ENCODE measurements at regions not wholly inside any gene's neighbourhood (a gene's known extent, or its start where the extent isn't known, plus 50 kb on each side); places are given as distances from the start of the nearest gene placed in this dataset.

DNA sequence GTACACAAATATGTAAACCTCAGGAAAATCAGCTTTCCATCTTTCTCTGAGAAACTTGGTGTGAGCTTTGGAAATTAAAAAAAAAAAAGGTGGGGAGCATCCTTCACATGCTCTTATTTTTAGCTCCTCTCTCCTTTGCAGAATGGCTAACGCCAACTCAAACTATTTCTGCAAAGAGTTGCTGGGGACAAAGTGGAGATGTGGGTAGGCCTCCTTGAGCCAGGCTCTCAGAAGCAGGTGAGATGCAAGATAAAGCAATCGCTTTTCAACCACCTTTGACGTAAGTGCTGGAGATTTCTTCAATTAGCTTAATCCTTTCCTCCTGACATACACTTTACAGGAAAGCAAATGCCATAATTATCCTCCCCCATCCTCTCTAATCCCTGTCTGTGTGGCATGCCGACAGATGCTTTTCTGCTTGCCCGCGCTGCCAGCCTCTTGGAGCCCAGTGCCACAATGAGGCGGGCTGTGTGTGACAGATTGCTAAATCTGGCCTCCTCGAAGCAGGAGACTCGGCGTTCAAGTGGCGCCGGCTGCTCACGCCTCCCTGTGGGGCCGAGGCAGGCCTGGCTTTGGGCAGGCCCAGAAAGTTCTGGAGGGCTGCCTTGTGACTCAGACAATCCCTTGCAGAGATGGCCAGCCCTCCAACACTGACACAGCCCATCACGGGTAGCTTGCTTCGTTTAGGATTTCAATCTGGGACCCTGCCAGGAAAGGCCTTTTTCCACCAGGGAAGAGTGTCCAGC lies 64.9 kb upstream of the SOD3 start:
- no peak for DNase-seq (ENCODE audit: extremely low spot score)
- CTCF ChIA-PET = no interaction called here

GRCh38 chr4:24731448-24731847 lies 63.9 kb upstream of the SOD3 start:
- no peak for TF ChIP-seq ZNF384 (IDR thresholded peaks at IDR 0.05)
- no peak for TF ChIP-seq FOXK2 (IDR thresholded peaks at IDR 0.05)
- no peak for TF ChIP-seq FOXM1 (IDR thresholded peaks at IDR 0.05; ENCODE audit: borderline replicate concordance)
- TF ChIP-seq NFRKB (IDR thresholded peaks at IDR 0.05) = no peak
- TF ChIP-seq BHLHE40 (IDR thresholded peaks at IDR 0.05; ENCODE audit: borderline replicate concordance) = no peak
- no peak for TF ChIP-seq TARDBP (IDR thresholded peaks at IDR 0.05)
- TF ChIP-seq, protein P1, sequence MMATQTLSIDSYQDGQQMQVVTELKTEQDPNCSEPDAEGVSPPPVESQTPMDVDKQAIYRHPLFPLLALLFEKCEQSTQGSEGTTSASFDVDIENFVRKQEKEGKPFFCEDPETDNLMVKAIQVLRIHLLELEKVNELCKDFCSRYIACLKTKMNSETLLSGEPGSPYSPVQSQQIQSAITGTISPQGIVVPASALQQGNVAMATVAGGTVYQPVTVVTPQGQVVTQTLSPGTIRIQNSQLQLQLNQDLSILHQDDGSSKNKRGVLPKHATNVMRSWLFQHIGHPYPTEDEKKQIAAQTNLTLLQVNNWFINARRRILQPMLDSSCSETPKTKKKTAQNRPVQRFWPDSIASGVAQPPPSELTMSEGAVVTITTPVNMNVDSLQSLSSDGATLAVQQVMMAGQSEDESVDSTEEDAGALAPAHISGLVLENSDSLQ (IDR thresholded peaks at IDR 0.05) = no peak
- TF ChIP-seq HDGF (IDR thresholded peaks at IDR 0.05; ENCODE audit: borderline replicate concordance) = no peak
- TF ChIP-seq LEF1 (IDR thresholded peaks at IDR 0.05; ENCODE audit: borderline replicate concordance) = no peak
- no peak for TF ChIP-seq FOXA1 (IDR thresholded peaks at IDR 0.05)
- no peak for TF ChIP-seq ELF4 (IDR thresholded peaks at IDR 0.05)
- TF ChIP-seq L3MBTL2 (conservative IDR thresholded peaks at IDR 0.05) = no peak
- no peak for TF ChIP-seq CTBP1 (IDR thresholded peaks at IDR 0.05; ENCODE audit: borderline replicate concordance)
- no peak for TF ChIP-seq SP1 (IDR thresholded peaks at IDR 0.05)
- ChIA-PET CTCF (no interaction called here), POLR2A (no interaction called here)
- no peak for DNase-seq (ENCODE audit: extremely low spot score)

More for the DNA sequence above, 64.9 kb upstream of the SOD3 start:
- TF ChIP-seq ELF4 (IDR thresholded peaks at IDR 0.05) (no peak), HDGF (IDR thresholded peaks at IDR 0.05; ENCODE audit: borderline replicate concordance) (no peak), SP1 (IDR thresholded peaks at IDR 0.05) (no peak), NFRKB (IDR thresholded peaks at IDR 0.05) (no peak), ZNF384 (IDR thresholded peaks at IDR 0.05) (no peak), BHLHE40 (IDR thresholded peaks at IDR 0.05; ENCODE audit: borderline replicate concordance) (no peak), FOXM1 (IDR thresholded peaks at IDR 0.05; ENCODE audit: borderline replicate concordance) (no peak), CTBP1 (IDR thresholded peaks at IDR 0.05; ENCODE audit: borderline replicate concordance) (no peak)
- TF ChIP-seq, protein P1 (IDR thresholded peaks at IDR 0.05) = no peak
- POLR2A ChIA-PET = no interaction called here

DNA sequence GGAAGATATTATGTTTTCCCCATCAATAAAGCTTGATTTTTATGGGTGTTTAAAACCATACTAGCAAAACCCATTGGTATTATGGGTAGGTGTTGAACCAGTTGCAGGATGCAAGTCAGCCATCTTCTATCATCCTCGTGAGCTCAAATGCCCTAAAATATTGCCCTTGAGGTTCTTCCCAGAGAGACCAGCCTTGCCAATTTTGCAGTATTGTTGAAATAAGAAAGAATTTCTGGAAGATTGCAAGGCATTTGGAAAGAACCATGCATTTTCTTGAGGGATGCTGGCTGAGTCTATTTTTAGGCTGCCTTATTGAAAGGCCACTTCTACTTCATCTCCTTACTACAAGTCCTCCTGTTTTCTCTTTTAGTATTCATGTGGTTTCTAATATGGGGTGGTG lies 60.9 kb upstream of the SOD3 start:
- CTCF ChIA-PET = no interaction called here
- POLR2A ChIA-PET = no interaction called here
- TF ChIP-seq SUZ12 (IDR thresholded peaks at IDR 0.05) = no peak
- TF ChIP-seq CTBP1 (IDR thresholded peaks at IDR 0.05; ENCODE audit: borderline replicate concordance) = no peak
- TF ChIP-seq NFRKB (IDR thresholded peaks at IDR 0.05) = no peak
- TF ChIP-seq FOXA1 (IDR thresholded peaks at IDR 0.05) = no peak
- TF ChIP-seq TARDBP (IDR thresholded peaks at IDR 0.05) = no peak
- no peak for TF ChIP-seq LEF1 (IDR thresholded peaks at IDR 0.05; ENCODE audit: borderline replicate concordance)
- no peak for TF ChIP-seq BHLHE40 (IDR thresholded peaks at IDR 0.05; ENCODE audit: borderline replicate concordance)
- no peak for TF ChIP-seq ZNF384 (IDR thresholded peaks at IDR 0.05)
- DNase-seq (ENCODE audit: extremely low spot score) = no peak

DNA sequence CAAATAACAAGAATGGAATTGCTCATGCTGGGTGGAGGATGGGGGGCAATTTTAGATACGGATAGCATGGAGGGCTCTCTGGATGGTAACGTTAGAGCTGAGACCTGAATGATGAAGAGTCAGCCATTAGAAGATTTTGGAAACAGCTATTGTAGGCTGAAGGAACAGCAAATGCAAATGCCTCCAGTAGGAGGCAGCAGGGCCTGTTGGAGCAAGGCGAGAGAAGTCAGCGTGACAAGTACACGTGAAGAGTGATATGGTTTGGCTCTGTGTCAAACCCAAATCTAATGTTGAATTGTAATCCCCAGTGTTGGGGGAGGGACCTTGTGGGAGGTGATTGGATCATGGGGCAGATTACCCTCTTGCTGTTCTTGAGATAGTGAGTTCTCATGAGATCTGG lies 59.3 kb upstream of the SOD3 start:
- ChIA-PET POLR2A (no interaction called here), CTCF (interaction anchor here (0.9 kb wide), 1 partner anchor 215 kb away, joined by 3 read pairs; no protein-coding TSS in a partner anchor)
- TF ChIP-seq FOXK2 (IDR thresholded peaks at IDR 0.05) (no peak), TARDBP (IDR thresholded peaks at IDR 0.05) (no peak), ARNT (IDR thresholded peaks at IDR 0.05) (no peak), FOXM1 (IDR thresholded peaks at IDR 0.05; ENCODE audit: borderline replicate concordance) (no peak)
- TF ChIP-seq, protein P1 (IDR thresholded peaks at IDR 0.05) = no peak
- DNase-seq (ENCODE audit: extremely low spot score) = no peak

DNA sequence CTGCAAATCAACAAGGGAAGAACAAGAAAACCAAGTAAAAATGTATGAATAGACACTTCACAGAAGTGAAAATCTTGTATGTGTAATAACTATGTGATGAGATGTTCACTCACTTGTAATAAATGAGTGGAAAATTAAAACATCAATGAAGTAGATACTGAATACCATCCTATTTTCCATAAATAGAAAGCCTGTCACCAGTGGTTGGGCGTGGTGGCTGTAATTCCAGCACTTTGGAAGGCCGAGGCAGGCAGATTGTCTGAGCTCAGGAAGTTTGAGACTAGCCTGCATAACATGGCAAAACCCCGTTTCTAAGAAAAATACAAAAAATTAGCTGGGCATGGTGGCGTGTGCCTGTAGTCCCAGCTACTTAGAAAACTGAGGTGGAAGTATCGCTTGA lies 53.5 kb upstream of the SOD3 start:
- TF ChIP-seq LEF1 (IDR thresholded peaks at IDR 0.05; ENCODE audit: borderline replicate concordance) (no peak), SUZ12 (IDR thresholded peaks at IDR 0.05) (no peak), SP1 (IDR thresholded peaks at IDR 0.05) (no peak), HDGF (IDR thresholded peaks at IDR 0.05; ENCODE audit: borderline replicate concordance) (no peak), ZNF384 (IDR thresholded peaks at IDR 0.05) (no peak), ARNT (IDR thresholded peaks at IDR 0.05) (no peak), TARDBP (IDR thresholded peaks at IDR 0.05) (no peak), L3MBTL2 (conservative IDR thresholded peaks at IDR 0.05) (no peak), FOXA1 (IDR thresholded peaks at IDR 0.05) (no peak), FOXM1 (IDR thresholded peaks at IDR 0.05; ENCODE audit: borderline replicate concordance) (no peak), ELF4 (IDR thresholded peaks at IDR 0.05) (no peak), FOXK2 (IDR thresholded peaks at IDR 0.05) (no peak)
- TF ChIP-seq, protein P1 (IDR thresholded peaks at IDR 0.05) = no peak
- CTCF ChIA-PET = interaction anchor here (0.6 kb wide), 1 partner anchor 8 kb away, joined by 5 read pairs; no protein-coding TSS in a partner anchor
- DNase-seq (ENCODE audit: extremely low spot score) = no peak
- POLR2A ChIA-PET = no interaction called here

- POLR2A ChIA-PET = no interaction called here
- DNase-seq (ENCODE audit: extremely low spot score) = no peak
- CTCF ChIA-PET = no interaction called here
Observed at GRCh38 chr4:24742335-24742734, 53.0 kb upstream of the SOD3 start.

More at GRCh38 chr4:24742335-24742734, 53.0 kb upstream of the SOD3 start:
- TF ChIP-seq FOXK2 (IDR thresholded peaks at IDR 0.05) (no peak), NFRKB (IDR thresholded peaks at IDR 0.05) (no peak), TARDBP (IDR thresholded peaks at IDR 0.05) (no peak), LEF1 (IDR thresholded peaks at IDR 0.05; ENCODE audit: borderline replicate concordance) (no peak), BHLHE40 (IDR thresholded peaks at IDR 0.05; ENCODE audit: borderline replicate concordance) (no peak), ARNT (IDR thresholded peaks at IDR 0.05) (no peak), SUZ12 (IDR thresholded peaks at IDR 0.05) (no peak), FOXM1 (IDR thresholded peaks at IDR 0.05; ENCODE audit: borderline replicate concordance) (no peak), SP1 (IDR thresholded peaks at IDR 0.05) (no peak), ELF4 (IDR thresholded peaks at IDR 0.05) (no peak), ZNF384 (IDR thresholded peaks at IDR 0.05) (no peak), CTBP1 (IDR thresholded peaks at IDR 0.05; ENCODE audit: borderline replicate concordance) (no peak), FOXA1 (IDR thresholded peaks at IDR 0.05) (no peak), HDGF (IDR thresholded peaks at IDR 0.05; ENCODE audit: borderline replicate concordance) (no peak)
- TF ChIP-seq, protein P1 (IDR thresholded peaks at IDR 0.05) = no peak

All from HEK293T (cell line).